ENCODE measurements at regions not wholly inside any gene's neighbourhood (a gene's known extent, or its start where the extent isn't known, plus 50 kb on each side); places are given as distances from the start of the nearest gene placed in this dataset.

GRCh38 chr3:103672346-103672745 is 1237.5 kb downstream of the ZPLD1 start:
- no peak overlapping the region for H2AK5ac ChIP-seq (ENCODE audit: low read depth, low read length)
- no peak overlapping the region for H4K8ac ChIP-seq (ENCODE audit: low read depth, low read length)
- no peak overlapping the region for H3K14ac ChIP-seq (ENCODE audit: low read length)
- no peak overlapping the region for H2AFZ ChIP-seq (ENCODE audit: low read length)
- H3K9me3 ChIP-seq (replicated peaks in 1 of 2; ENCODE audit: control insufficient read depth in 2 of 2, insufficient read depth in 1 of 2, low read depth in 1 of 2, low read length in 2 of 2): no peaks in the 10 kb centered on the region
- H3K4me1 ChIP-seq (ENCODE audit: control insufficient read depth in 2 of 2, insufficient read depth in 1 of 2, low read depth in 1 of 2, low read length in 2 of 2): no peaks in the 10 kb centered on the region
- H2BK15ac ChIP-seq (ENCODE audit: low read length): no peak overlapping the region
- no peak for DNase-seq (ENCODE audit: low spot score)
- no peak overlapping the region for H3K23ac ChIP-seq (ENCODE audit: low read depth, low read length, poor library complexity)
- H3K27ac ChIP-seq (replicated peaks; ENCODE audit: low read length): no peak overlapping the region
- WGBS, 2 donors (ENCODE audit: extremely low coverage in 2 of 2, insufficient read length in 2 of 2, insufficient replicate concordance in 1 of 2): no CpG with 5 or more reads among the region's 2 CpGs
- no peak overlapping the region for H3K18ac ChIP-seq (ENCODE audit: low read length)
- no peak overlapping the region for H2BK5ac ChIP-seq (ENCODE audit: low read length)
- no peak overlapping the region for H2BK12ac ChIP-seq (ENCODE audit: low read length)
- H4K91ac ChIP-seq (ENCODE audit: low read depth, low read length, poor library complexity): no peak overlapping the region
- no peaks in the 10 kb centered on the region for H3K79me1 ChIP-seq (ENCODE audit: low read depth, low read length)
- no peak overlapping the region for H2BK120ac ChIP-seq (ENCODE audit: low read depth, low read length)
- no peak overlapping the region for H3K4me2 ChIP-seq (ENCODE audit: insufficient read depth, low read length, poor library complexity, severe bottlenecking)
- no peaks in the 10 kb centered on the region for H3K36me3 ChIP-seq (replicated peaks in 1 of 2; ENCODE audit: control insufficient read depth in 2 of 2, insufficient read depth in 2 of 2, low read length in 2 of 2)
- H3K9ac ChIP-seq (ENCODE audit: low read depth, low read length, poor library complexity): no peak overlapping the region
- no peaks in the 10 kb centered on the region for H3K27me3 ChIP-seq (ENCODE audit: control insufficient read depth in 3 of 3, insufficient read depth in 3 of 3, low read depth in 1 of 3, low read length in 3 of 3)
- no peak overlapping the region for H3K4me3 ChIP-seq (ENCODE audit: low read length in 2 of 2)
- H3K4ac ChIP-seq (ENCODE audit: low read length): no peak overlapping the region

GRCh38 chr3:103684904-103685303 is 1250.1 kb downstream of the ZPLD1 start:
- Histone ChIP-seq H2BK12ac (ENCODE audit: low read length) (no peak overlapping the region), H2BK5ac (ENCODE audit: low read length) (no peak overlapping the region), H3K4me1 (ENCODE audit: control insufficient read depth in 2 of 2, insufficient read depth in 1 of 2, low read depth in 1 of 2, low read length in 2 of 2) (no peaks in the 10 kb centered on the region), H3K9ac (ENCODE audit: low read depth, low read length, poor library complexity) (no peak overlapping the region), H3K18ac (ENCODE audit: low read length) (no peak overlapping the region), H3K79me1 (ENCODE audit: low read depth, low read length) (no peaks in the 10 kb centered on the region), H4K91ac (ENCODE audit: low read depth, low read length, poor library complexity) (no peak overlapping the region), H3K9me3 (replicated peaks in 1 of 2; ENCODE audit: control insufficient read depth in 2 of 2, insufficient read depth in 1 of 2, low read depth in 1 of 2, low read length in 2 of 2) (no peaks in the 10 kb centered on the region), H3K4me3 (ENCODE audit: low read length in 2 of 2) (no peak overlapping the region), H3K27ac (replicated peaks; ENCODE audit: low read length) (no peak overlapping the region), H3K14ac (ENCODE audit: low read length) (no peak overlapping the region), H2BK120ac (ENCODE audit: low read depth, low read length) (no peak overlapping the region), H2AFZ (ENCODE audit: low read length) (no peak overlapping the region), H4K8ac (ENCODE audit: low read depth, low read length) (no peak overlapping the region), H3K4ac (ENCODE audit: low read length) (no peak overlapping the region), H2BK15ac (ENCODE audit: low read length) (no peak overlapping the region), H3K23ac (ENCODE audit: low read depth, low read length, poor library complexity) (no peak overlapping the region), H3K36me3 (replicated peaks in 1 of 2; ENCODE audit: control insufficient read depth in 2 of 2, insufficient read depth in 2 of 2, low read length in 2 of 2) (no peaks in the 10 kb centered on the region), H2AK5ac (ENCODE audit: low read depth, low read length) (no peak overlapping the region), H3K4me2 (ENCODE audit: insufficient read depth, low read length, poor library complexity, severe bottlenecking) (no peak overlapping the region), H3K27me3 (ENCODE audit: control insufficient read depth in 3 of 3, insufficient read depth in 3 of 3, low read depth in 1 of 3, low read length in 3 of 3) (no peaks in the 10 kb centered on the region)
- no CpG with 5 or more reads among the region's 4 CpGs for WGBS, 2 donors (ENCODE audit: extremely low coverage in 2 of 2, insufficient read length in 2 of 2, insufficient replicate concordance in 1 of 2)
- DNase-seq (ENCODE audit: low spot score): no peak

GRCh38 chr3:103685939-103686338 is 1251.1 kb downstream of the ZPLD1 start:
- Histone ChIP-seq H3K14ac (ENCODE audit: low read length) (no peak overlapping the region), H2BK120ac (ENCODE audit: low read depth, low read length) (no peak overlapping the region), H2BK5ac (ENCODE audit: low read length) (no peak overlapping the region), H3K27me3 (ENCODE audit: control insufficient read depth in 3 of 3, insufficient read depth in 3 of 3, low read depth in 1 of 3, low read length in 3 of 3) (no peaks in the 10 kb centered on the region), H2BK15ac (ENCODE audit: low read length) (no peak overlapping the region), H3K4me1 (ENCODE audit: control insufficient read depth in 2 of 2, insufficient read depth in 1 of 2, low read depth in 1 of 2, low read length in 2 of 2) (no peaks in the 10 kb centered on the region), H3K9ac (ENCODE audit: low read depth, low read length, poor library complexity) (no peak overlapping the region), H3K4me3 (ENCODE audit: low read length in 2 of 2) (no peak overlapping the region), H3K18ac (ENCODE audit: low read length) (no peak overlapping the region), H3K4me2 (ENCODE audit: insufficient read depth, low read length, poor library complexity, severe bottlenecking) (no peak overlapping the region), H4K91ac (ENCODE audit: low read depth, low read length, poor library complexity) (no peak overlapping the region), H3K79me1 (ENCODE audit: low read depth, low read length) (no peaks in the 10 kb centered on the region), H2AFZ (ENCODE audit: low read length) (no peak overlapping the region), H3K4ac (ENCODE audit: low read length) (no peak overlapping the region), H2BK12ac (ENCODE audit: low read length) (no peak overlapping the region), H4K8ac (ENCODE audit: low read depth, low read length) (no peak overlapping the region), H3K27ac (replicated peaks; ENCODE audit: low read length) (no peak overlapping the region), H3K9me3 (replicated peaks in 1 of 2; ENCODE audit: control insufficient read depth in 2 of 2, insufficient read depth in 1 of 2, low read depth in 1 of 2, low read length in 2 of 2) (no peaks in the 10 kb centered on the region), H3K23ac (ENCODE audit: low read depth, low read length, poor library complexity) (no peak overlapping the region), H2AK5ac (ENCODE audit: low read depth, low read length) (no peak overlapping the region), H3K36me3 (replicated peaks in 1 of 2; ENCODE audit: control insufficient read depth in 2 of 2, insufficient read depth in 2 of 2, low read length in 2 of 2) (no peaks in the 10 kb centered on the region)
- DNase-seq (ENCODE audit: low spot score): no peak
- WGBS, 2 donors (ENCODE audit: extremely low coverage in 2 of 2, insufficient read length in 2 of 2, insufficient replicate concordance in 1 of 2): no CpG with 5 or more reads among the region's 1 CpG

GRCh38 chr3:103690536-103690935 is 1255.7 kb downstream of the ZPLD1 start:
- no peak overlapping the region for H2BK15ac ChIP-seq (ENCODE audit: low read length)
- no peak overlapping the region for H3K18ac ChIP-seq (ENCODE audit: low read length)
- no peaks in the 10 kb centered on the region for H3K79me1 ChIP-seq (ENCODE audit: low read depth, low read length)
- H3K27ac ChIP-seq (replicated peaks; ENCODE audit: low read length): no peak overlapping the region
- no peak overlapping the region for H4K91ac ChIP-seq (ENCODE audit: low read depth, low read length, poor library complexity)
- no peak overlapping the region for H3K14ac ChIP-seq (ENCODE audit: low read length)
- no peak overlapping the region for H3K23ac ChIP-seq (ENCODE audit: low read depth, low read length, poor library complexity)
- no peak overlapping the region for H2BK12ac ChIP-seq (ENCODE audit: low read length)
- no peak overlapping the region for H3K9ac ChIP-seq (ENCODE audit: low read depth, low read length, poor library complexity)
- H2AK5ac ChIP-seq (ENCODE audit: low read depth, low read length): no peak overlapping the region
- no peak overlapping the region for H3K4me2 ChIP-seq (ENCODE audit: insufficient read depth, low read length, poor library complexity, severe bottlenecking)
- no peak overlapping the region for H3K4ac ChIP-seq (ENCODE audit: low read length)
- no peaks in the 10 kb centered on the region for H3K27me3 ChIP-seq (ENCODE audit: control insufficient read depth in 3 of 3, insufficient read depth in 3 of 3, low read depth in 1 of 3, low read length in 3 of 3)
- H3K9me3 ChIP-seq (replicated peaks in 1 of 2; ENCODE audit: control insufficient read depth in 2 of 2, insufficient read depth in 1 of 2, low read depth in 1 of 2, low read length in 2 of 2): no peaks in the 10 kb centered on the region
- H4K8ac ChIP-seq (ENCODE audit: low read depth, low read length): no peak overlapping the region
- no peak overlapping the region for H2BK120ac ChIP-seq (ENCODE audit: low read depth, low read length)
- H3K4me3 ChIP-seq (ENCODE audit: low read length in 2 of 2): peak overlapping the region in 1 of 2 donors; percentile 46
- no peak overlapping the region for H2BK5ac ChIP-seq (ENCODE audit: low read length)
- H3K4me1 ChIP-seq (ENCODE audit: control insufficient read depth in 2 of 2, insufficient read depth in 1 of 2, low read depth in 1 of 2, low read length in 2 of 2): no peaks in the 10 kb centered on the region
- H3K36me3 ChIP-seq (replicated peaks in 1 of 2; ENCODE audit: control insufficient read depth in 2 of 2, insufficient read depth in 2 of 2, low read length in 2 of 2): no peaks in the 10 kb centered on the region
- no peak overlapping the region for H2AFZ ChIP-seq (ENCODE audit: low read length)
- DNase-seq (ENCODE audit: low spot score): no peak
